ENCODE measurements at regions not wholly inside any gene's neighbourhood (a gene's known extent, or its start where the extent isn't known, plus 50 kb on each side); places are given as distances from the start of the nearest gene placed in this dataset.

GRCh38 chr18:56121669-56122068 lies 516.7 kb downstream of the TXNL1 start:
- TF ChIP-seq CTCF (IDR thresholded peaks at IDR 0.05; ENCODE audit: low read length), result no peak
- TF ChIP-seq EZH2phosphoT487 (IDR thresholded peaks at IDR 0.05; ENCODE audit: low read length), result no peak
- no peak for TF ChIP-seq EZH2 (optimal IDR thresholded peaks at IDR 0.05; ENCODE audit: low read depth, low read length)

Data from MM.1S (cell line).